ENCODE measurements at regions not wholly inside any gene's neighbourhood (a gene's known extent, or its start where the extent isn't known, plus 50 kb on each side); places are given as distances from the start of the nearest gene placed in this dataset.
"Not testable (repeated sequence)": the region's sequence is repeated elsewhere in the genome, so short reads cannot be mapped to it uniquely, and the experiment has no call there.

GRCh38 chr4:155026715-155027114, 181.7 kb upstream of the NPY2R start:
- DNase-seq (ENCODE audit: low read depth in 4 of 4, low spot score in 1 of 4): no peak

- no peak for DNase-seq (ENCODE audit: low read depth in 4 of 4, low spot score in 1 of 4)
These were observed 175.8 kb upstream of the NPY2R start for GRCh38 chr4:155032521-155033229.

GRCh38 chr4:155033604-155034003, 174.8 kb upstream of the NPY2R start:
- no peak for DNase-seq (ENCODE audit: low read depth in 4 of 4, low spot score in 1 of 4)

- DNase-seq (ENCODE audit: low read depth in 4 of 4, low spot score in 1 of 4): no peak
These were observed 171.4 kb upstream of the NPY2R start for GRCh38 chr4:155037031-155037430.

GRCh38 chr4:155038459-155038858, 170.0 kb upstream of the NPY2R start:
- DNase-seq (ENCODE audit: low read depth in 4 of 4, low spot score in 1 of 4): no peak

GRCh38 chr4:155039162-155039561, 169.3 kb upstream of the NPY2R start:
- DNase-seq (ENCODE audit: low read depth in 4 of 4, low spot score in 1 of 4): no peak

GRCh38 chr4:155040031-155040430, 168.4 kb upstream of the NPY2R start:
- no peak for DNase-seq (ENCODE audit: low read depth in 4 of 4, low spot score in 1 of 4)

GRCh38 chr4:155042014-155042413, 166.4 kb upstream of the NPY2R start:
- no peak for DNase-seq (ENCODE audit: low read depth in 4 of 4, low spot score in 1 of 4)

GRCh38 chr4:155044251-155044650, 164.2 kb upstream of the NPY2R start:
- not testable (repeated sequence) for DNase-seq (ENCODE audit: low read depth in 4 of 4, low spot score in 1 of 4)

- no peak for DNase-seq (ENCODE audit: low read depth in 4 of 4, low spot score in 1 of 4)
These were observed 160.7 kb upstream of the NPY2R start for GRCh38 chr4:155047755-155048154.

- not testable (repeated sequence) for DNase-seq (ENCODE audit: low read depth in 4 of 4, low spot score in 1 of 4)
These were observed 154.4 kb upstream of the NPY2R start for GRCh38 chr4:155054042-155054441.

GRCh38 chr4:155060419-155060818, 148.0 kb upstream of the NPY2R start:
- no peak for DNase-seq (ENCODE audit: low read depth in 4 of 4, low spot score in 1 of 4)

GRCh38 chr4:155060873-155061272, 147.6 kb upstream of the NPY2R start:
- no peak for DNase-seq (ENCODE audit: low read depth in 4 of 4, low spot score in 1 of 4)

- no peak for DNase-seq (ENCODE audit: low read depth in 4 of 4, low spot score in 1 of 4)
These were observed 145.5 kb upstream of the NPY2R start for GRCh38 chr4:155062948-155063347.

GRCh38 chr4:155064934-155065333, 143.5 kb upstream of the NPY2R start:
- not testable (repeated sequence) for DNase-seq (ENCODE audit: low read depth in 4 of 4, low spot score in 1 of 4)

GRCh38 chr4:155066871-155067270, 141.6 kb upstream of the NPY2R start:
- DNase-seq (ENCODE audit: low read depth in 4 of 4, low spot score in 1 of 4): no peak

- no peak for DNase-seq (ENCODE audit: low read depth in 4 of 4, low spot score in 1 of 4)
These were observed 136.5 kb upstream of the NPY2R start for GRCh38 chr4:155071962-155072361.

GRCh38 chr4:155072417-155072816, 136.0 kb upstream of the NPY2R start:
- DNase-seq (ENCODE audit: low read depth in 4 of 4, low spot score in 1 of 4): no peak

GRCh38 chr4:155073852-155074251, 134.6 kb upstream of the NPY2R start:
- no peak for DNase-seq (ENCODE audit: low read depth in 4 of 4, low spot score in 1 of 4)

GRCh38 chr4:155076256-155076785, 132.1 kb upstream of the NPY2R start:
- DNase-seq (ENCODE audit: low read depth in 4 of 4, low spot score in 1 of 4): no peak

GRCh38 chr4:155077452-155078229, 130.8 kb upstream of the NPY2R start:
- no peak for DNase-seq (ENCODE audit: low read depth in 4 of 4, low spot score in 1 of 4)

GRCh38 chr4:155079871-155080270, 128.6 kb upstream of the NPY2R start:
- no peak for DNase-seq (ENCODE audit: low read depth in 4 of 4, low spot score in 1 of 4)
